Loucy (cell line): ENCODE measurements at regions not wholly inside any gene's neighbourhood (a gene's known extent, or its start where the extent isn't known, plus 50 kb on each side); places are given as distances from the start of the nearest gene placed in this dataset.

Experiments used
- EZH2phosphoT487 ChIP-seq: fragments of 200-600 bp; IDR thresholded peaks from 2 replicates; pipeline ENCODE4 v1.6.1; 2018; ENCODE audit warnings: antibody characterized with exemption, mild to moderate bottlenecking, moderate library complexity, borderline replicate concordance
- TF ChIP-seq, protein P1 (sequence below): fragments of 200-600 bp; sonication (generic); conservative IDR thresholded peaks from 2 replicates; pipeline ENCODE4 v1.5.1; 2014; ENCODE audit warnings: mild to moderate bottlenecking, antibody characterized with exemption, low read length

DNA sequence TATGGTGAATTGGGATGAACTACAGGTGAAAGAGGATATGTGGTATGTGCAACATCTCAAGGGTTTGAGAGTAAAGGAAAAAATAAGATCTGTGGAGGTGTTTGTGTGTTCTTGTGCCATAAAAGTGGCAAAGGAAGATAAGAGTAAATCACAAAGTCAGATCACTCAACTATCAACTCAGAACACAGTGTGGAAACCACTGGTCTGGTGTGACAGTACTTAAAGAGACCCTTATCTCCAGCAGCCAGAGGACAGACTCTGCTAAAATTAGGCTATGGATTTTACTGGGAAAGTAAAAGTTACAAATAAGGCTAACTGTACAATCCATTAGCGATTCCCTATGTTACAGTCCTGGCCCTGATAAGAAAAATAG, 54.0 kb upstream of the PRDM8 start:
- TF ChIP-seq, protein P1, sequence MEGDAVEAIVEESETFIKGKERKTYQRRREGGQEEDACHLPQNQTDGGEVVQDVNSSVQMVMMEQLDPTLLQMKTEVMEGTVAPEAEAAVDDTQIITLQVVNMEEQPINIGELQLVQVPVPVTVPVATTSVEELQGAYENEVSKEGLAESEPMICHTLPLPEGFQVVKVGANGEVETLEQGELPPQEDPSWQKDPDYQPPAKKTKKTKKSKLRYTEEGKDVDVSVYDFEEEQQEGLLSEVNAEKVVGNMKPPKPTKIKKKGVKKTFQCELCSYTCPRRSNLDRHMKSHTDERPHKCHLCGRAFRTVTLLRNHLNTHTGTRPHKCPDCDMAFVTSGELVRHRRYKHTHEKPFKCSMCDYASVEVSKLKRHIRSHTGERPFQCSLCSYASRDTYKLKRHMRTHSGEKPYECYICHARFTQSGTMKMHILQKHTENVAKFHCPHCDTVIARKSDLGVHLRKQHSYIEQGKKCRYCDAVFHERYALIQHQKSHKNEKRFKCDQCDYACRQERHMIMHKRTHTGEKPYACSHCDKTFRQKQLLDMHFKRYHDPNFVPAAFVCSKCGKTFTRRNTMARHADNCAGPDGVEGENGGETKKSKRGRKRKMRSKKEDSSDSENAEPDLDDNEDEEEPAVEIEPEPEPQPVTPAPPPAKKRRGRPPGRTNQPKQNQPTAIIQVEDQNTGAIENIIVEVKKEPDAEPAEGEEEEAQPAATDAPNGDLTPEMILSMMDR = no peak
- no peak for TF ChIP-seq EZH2phosphoT487
